ENCODE measurements at regions not wholly inside any gene's neighbourhood (a gene's known extent, or its start where the extent isn't known, plus 50 kb on each side); places are given as distances from the start of the nearest gene placed in this dataset.

DNA sequence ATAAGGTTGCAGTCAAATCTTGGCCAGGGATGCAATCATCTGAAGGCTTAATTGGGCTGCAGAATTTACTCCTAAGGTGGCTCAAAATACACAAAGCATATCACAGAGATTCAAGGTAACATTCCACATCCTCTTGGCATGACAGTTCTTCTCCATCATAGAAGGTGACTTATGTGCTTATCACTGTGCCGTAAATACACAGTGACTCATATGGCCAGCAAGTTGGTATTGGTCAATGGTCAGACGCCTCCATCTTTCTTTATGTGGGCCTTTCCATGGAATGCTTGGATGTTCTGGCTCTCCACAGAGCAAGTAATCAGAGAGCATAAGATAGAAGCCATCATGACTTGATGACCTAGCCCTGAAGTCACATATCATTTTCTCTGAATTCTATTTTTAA is 168.8 kb upstream of the ST8SIA2 start:
- DNase-seq: no peak

DNA sequence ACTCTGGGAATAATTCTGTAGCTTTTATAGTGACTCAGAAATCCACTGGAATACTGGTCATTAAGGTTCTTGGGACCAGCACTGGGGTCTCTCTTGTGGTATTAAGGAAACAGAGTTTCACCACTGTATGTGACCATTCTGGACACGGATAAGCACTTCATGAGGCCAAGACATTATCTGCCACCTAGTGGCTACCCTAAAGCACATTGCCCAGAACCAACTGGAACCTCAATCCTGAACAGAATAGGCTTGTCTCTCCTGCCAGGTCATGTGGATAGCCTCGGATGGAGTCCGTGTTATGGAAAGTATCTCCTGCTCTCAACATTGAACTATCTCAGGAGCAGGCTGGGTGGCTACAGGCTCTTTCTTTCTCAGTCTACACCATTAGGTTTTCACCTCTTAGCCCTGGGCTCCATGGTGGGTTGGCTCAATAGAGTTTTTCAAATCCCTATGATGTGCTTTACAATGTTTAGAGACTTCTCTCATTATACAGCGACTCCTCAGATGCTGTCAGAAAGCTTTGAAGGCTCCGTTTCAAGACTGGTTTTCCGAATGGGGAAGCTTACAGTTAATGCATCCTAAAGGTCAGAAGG is 167.6 kb upstream of the ST8SIA2 start:
- DNase-seq: no peak

GRCh38 chr15:92228830-92229229 is 164.9 kb upstream of the ST8SIA2 start:
- no peak for DNase-seq

- DNase-seq: no peak
Observed at GRCh38 chr15:92231461-92231860, 162.2 kb upstream of the ST8SIA2 start.

DNA sequence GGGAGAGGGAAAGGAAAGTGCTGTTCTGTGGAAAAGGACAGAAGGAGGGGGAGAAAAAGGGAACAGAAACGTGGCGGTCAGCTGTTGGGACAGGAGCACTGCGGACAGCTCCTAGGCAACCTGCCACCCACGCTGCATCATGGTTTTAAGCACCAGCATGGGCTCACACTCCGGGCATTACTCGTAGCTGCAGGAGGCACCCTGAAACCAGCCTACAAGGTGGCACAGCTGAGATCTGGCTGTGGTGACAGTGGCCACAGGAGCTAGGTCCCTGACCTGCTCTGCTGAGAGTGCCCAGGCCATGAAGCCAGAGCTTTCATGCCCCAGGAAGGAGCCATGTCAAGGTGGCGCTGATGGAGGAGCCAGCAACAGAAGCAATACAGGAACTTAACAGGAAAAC is 161.4 kb upstream of the ST8SIA2 start:
- no peak for DNase-seq

DNA sequence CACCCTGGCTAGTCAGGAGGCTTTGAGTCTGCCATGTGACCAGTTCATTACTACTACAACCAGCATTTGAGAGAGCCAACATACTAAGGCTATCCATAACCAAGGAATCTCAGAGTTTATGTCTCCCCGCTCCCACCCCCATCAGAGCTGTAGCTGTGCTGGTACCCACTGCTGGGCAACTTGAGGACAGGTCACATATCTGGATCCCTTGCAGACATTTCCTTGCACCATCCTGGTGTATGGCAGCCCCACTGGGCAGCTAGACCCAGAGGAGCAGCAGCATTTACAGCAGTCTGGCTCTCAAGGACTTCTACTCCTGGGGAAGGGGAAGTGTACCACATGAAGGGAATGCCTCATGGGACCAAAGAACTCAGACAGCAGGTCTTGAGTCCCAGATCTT is 160.8 kb upstream of the ST8SIA2 start:
- no peak for DNase-seq

- DNase-seq: no peak
Observed at GRCh38 chr15:92243227-92243626, 150.5 kb upstream of the ST8SIA2 start.

DNA sequence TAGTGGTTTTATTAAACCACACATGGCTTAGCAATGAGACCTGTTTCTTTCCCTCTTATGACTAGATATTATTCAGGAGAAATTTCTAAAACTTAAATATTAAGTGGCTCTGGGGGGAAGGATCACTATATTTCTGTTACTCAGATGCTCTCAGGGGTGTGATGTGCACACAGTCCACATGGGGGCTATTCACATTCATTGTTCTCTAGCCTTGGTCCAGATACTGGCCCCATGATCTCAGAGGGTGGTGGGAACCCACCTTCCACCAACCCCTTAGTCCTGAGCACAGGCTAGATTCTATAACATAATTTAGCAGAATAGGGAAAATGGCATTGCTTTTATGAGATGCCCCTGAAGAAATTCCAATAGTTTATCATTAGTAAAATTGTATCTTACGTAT is 149.0 kb upstream of the ST8SIA2 start:
- no peak for DNase-seq

- DNase-seq: no peak
Observed at GRCh38 chr15:92247649-92248242, 145.9 kb upstream of the ST8SIA2 start.

GRCh38 chr15:92266796-92267685 is 126.6 kb upstream of the ST8SIA2 start:
- no peak for DNase-seq

DNA sequence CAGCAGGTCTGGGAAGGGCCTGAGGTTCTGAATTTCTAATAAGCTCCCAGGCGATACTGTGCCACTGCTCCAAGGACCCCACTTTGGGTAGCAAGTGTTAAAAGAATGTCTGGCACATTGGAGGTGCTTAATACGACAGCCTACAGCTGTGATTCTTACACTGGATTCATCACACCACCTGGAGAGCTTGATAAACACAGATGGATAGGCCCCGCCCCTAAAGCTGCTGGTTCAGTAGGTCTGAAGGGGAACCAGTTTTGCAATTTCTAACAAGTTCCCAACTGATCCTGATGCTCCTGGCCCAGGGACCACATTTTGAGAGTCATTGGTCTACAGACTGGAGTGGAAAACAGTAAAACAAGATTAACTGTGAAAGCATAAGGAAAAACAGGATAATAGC is 124.8 kb upstream of the ST8SIA2 start:
- no peak for DNase-seq

GRCh38 chr15:92271179-92271578 is 122.5 kb upstream of the ST8SIA2 start:
- no peak for DNase-seq

- DNase-seq: no peak
Observed at GRCh38 chr15:92272106-92272505, 121.6 kb upstream of the ST8SIA2 start.

- no peak for DNase-seq
Observed at GRCh38 chr15:92273286-92273685, 120.4 kb upstream of the ST8SIA2 start.

GRCh38 chr15:92273723-92274122 is 120.0 kb upstream of the ST8SIA2 start:
- peak; percentile 8 for DNase-seq

DNA sequence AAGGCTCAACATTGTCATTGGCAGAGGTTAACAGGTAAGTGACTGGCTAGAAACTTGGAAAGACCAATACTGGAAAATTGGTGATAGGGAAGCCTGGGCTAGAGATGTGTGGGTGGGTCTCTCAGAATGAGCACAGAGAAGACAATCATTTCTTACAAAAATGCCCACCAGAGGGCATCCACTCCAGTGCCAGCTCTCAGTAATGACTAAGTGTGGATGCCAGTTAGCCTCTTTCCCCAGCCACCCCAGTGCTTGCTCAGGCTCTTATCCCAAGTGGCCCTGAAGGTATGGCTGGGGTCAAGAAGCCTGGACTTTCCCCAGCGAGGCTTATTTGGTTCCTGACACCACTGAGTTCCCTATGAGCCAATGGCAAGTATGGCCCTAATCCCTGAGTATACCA is 115.9 kb upstream of the ST8SIA2 start:
- no peak for DNase-seq

GRCh38 chr15:92283813-92284212 is 109.9 kb upstream of the ST8SIA2 start:
- no peak for DNase-seq

- DNase-seq: no peak
Observed at GRCh38 chr15:92288755-92289154, 104.9 kb upstream of the ST8SIA2 start.

DNA sequence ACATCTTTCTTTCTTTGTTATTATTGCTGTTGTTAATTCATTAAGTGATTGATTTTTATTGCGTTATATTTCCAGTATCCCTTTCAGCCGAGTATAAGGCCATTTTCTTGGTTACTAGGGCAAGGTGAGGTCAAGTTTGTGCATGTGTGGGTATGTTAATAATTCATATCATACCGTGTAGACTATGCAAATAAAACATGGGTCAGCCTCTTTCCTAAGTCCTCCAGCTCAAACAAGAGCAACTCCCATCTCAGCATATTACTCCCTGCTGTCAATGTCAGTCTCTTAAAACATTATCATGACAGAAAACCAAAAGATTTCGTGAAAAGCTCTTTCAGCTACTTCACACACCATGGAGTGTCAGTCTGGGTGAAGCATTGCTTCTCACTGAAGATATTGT is 103.9 kb upstream of the ST8SIA2 start:
- DNase-seq: no peak

- no peak for DNase-seq
Observed at GRCh38 chr15:92290359-92290992, 103.2 kb upstream of the ST8SIA2 start.

DNA sequence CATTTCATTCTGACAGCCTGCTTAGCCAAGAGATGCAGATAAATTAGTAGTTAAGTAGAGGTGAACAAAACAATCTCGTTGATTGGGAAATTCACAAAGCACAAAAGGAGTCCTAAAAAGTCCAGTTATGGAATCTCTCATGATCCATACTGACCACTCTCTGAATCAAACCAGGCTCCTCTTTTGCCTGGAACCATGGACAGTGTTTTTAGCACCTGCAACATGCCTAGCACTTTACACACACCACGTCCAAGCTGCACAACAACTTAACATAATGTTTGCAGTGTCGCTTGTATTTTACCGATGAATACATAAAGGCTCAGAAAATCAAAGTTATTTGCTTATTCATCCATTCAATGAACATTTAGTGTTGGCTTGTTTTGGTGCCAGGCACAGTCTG is 101.8 kb upstream of the ST8SIA2 start:
- no peak for DNase-seq

DNA sequence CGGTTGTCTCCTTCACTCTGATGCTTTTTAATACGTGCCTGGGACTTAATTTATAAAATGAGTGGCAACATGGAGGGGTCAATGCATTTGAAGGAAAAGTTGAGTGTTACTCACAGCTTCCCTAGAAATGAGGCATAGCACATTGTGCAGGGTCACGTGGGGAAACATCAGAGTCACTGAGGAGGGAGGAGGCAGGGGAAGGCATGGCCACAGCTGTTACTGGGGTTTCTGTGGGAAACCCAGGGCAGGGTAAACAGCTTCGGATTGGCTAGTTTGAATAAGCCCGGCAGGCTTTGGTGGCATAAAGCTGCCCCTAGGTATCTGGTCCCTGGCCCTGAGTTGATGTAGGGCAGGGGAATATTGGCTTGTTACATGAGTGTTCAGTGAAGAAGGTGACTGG is 98.9 kb upstream of the ST8SIA2 start:
- DNase-seq: no peak
